Activated T-cell treated with anti-CD3 and anti-CD28 coated beads, Interleukin-2, amount 50 U/mL, for 1 hour (primary cell): ENCODE measurements at regions not wholly inside any gene's neighbourhood (a gene's known extent, or its start where the extent isn't known, plus 50 kb on each side); places are given as distances from the start of the nearest gene placed in this dataset.

Source experiments
- DNase-seq: peaks from one replicate; pipeline ENCODE4 v3.0.0-alpha.2; 2020

- DNase-seq = no peak
Observed at GRCh38 chr12:60259225-60259624, 663.4 kb downstream of the SLC16A7 start.

- DNase-seq = no peak
Observed at GRCh38 chr12:60262378-60262777, 666.5 kb downstream of the SLC16A7 start.

GRCh38 chr12:60263161-60263560, 667.3 kb downstream of the SLC16A7 start:
- no peak for DNase-seq

- DNase-seq = no peak
Observed at GRCh38 chr12:60263836-60264493, 668.1 kb downstream of the SLC16A7 start.

GRCh38 chr12:60265741-60266140, 669.9 kb downstream of the SLC16A7 start:
- no peak for DNase-seq

GRCh38 chr12:60266381-60266852, 670.6 kb downstream of the SLC16A7 start:
- no peak for DNase-seq

- DNase-seq = no peak
Observed at GRCh38 chr12:60269611-60270269, 673.9 kb downstream of the SLC16A7 start.

- no peak for DNase-seq
Observed at GRCh38 chr12:60271816-60272215, 676.0 kb downstream of the SLC16A7 start.

GRCh38 chr12:60278209-60278608, 682.4 kb downstream of the SLC16A7 start:
- DNase-seq = no peak

GRCh38 chr12:60279221-60279620, 683.4 kb downstream of the SLC16A7 start:
- no peak for DNase-seq

- no peak for DNase-seq
Observed at GRCh38 chr12:60281522-60281921, 685.7 kb downstream of the SLC16A7 start.

GRCh38 chr12:60290532-60290931, 694.7 kb downstream of the SLC16A7 start:
- no peak for DNase-seq

- no peak for DNase-seq
Observed at GRCh38 chr12:60308366-60308991, 712.6 kb downstream of the SLC16A7 start.

- no peak for DNase-seq
Observed at GRCh38 chr12:60311940-60312339, 716.1 kb downstream of the SLC16A7 start.

- no peak for DNase-seq
Observed at GRCh38 chr12:60317361-60317760, 721.5 kb downstream of the SLC16A7 start.

- no peak for DNase-seq
Observed at GRCh38 chr12:60324746-60325145, 728.9 kb downstream of the SLC16A7 start.

- DNase-seq = no peak
Observed at GRCh38 chr12:60333461-60333860, 737.6 kb downstream of the SLC16A7 start.

- no peak for DNase-seq
Observed at GRCh38 chr12:60335745-60336144, 739.9 kb downstream of the SLC16A7 start.

GRCh38 chr12:60337839-60338549, 742.2 kb downstream of the SLC16A7 start:
- DNase-seq = no peak

GRCh38 chr12:60345442-60345841, 749.6 kb downstream of the SLC16A7 start:
- no peak for DNase-seq

GRCh38 chr12:60349232-60349978, 753.6 kb downstream of the SLC16A7 start:
- no peak for DNase-seq

- no peak for DNase-seq
Observed at GRCh38 chr12:60387356-60387755, 791.5 kb downstream of the SLC16A7 start.

GRCh38 chr12:60391051-60391450, 795.2 kb downstream of the SLC16A7 start:
- DNase-seq = no peak
